ENCODE measurements at regions not wholly inside any gene's neighbourhood (a gene's known extent, or its start where the extent isn't known, plus 50 kb on each side); places are given as distances from the start of the nearest gene placed in this dataset.
A peak's percentile ranks its signal among the peaks of the same experiment; 100 is the strongest.
"Not testable (repeated sequence)": the region's sequence is repeated elsewhere in the genome, so short reads cannot be mapped to it uniquely, and the experiment has no call there.

DNA sequence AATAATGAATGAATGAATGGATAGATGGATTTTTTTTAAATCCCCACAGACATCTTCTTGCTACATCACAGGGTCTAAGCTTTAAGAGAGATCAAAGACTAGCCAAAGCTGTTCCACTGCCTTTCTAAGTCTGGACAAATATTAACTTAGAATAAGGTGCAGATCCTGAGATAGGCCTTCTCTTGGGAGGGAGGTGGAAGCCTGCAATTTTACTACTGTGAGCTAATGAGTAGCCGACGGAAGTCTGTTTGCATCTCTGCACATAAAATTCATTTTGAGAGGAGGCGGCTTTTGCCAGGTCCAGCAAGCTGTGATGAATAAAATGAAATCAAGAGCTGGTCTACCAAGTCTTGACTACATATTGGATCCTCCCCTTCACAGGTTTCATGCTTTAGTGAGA lies 484.9 kb downstream of the TMEM38B start:
- Histone ChIP-seq H3K36me3 (no peaks in the 10 kb centered on the region), H3K27me3 (no peaks in the 10 kb centered on the region), H3K9me3 (no peaks in the 10 kb centered on the region), H3K27ac (no peak overlapping the region), H3K4me1 (peaks cover 0 to 7% (median 1%) of the 10 kb centered on the region in 4 donors), H3K4me3 (no peak overlapping the region)
- TF ChIP-seq, protein P1, sequence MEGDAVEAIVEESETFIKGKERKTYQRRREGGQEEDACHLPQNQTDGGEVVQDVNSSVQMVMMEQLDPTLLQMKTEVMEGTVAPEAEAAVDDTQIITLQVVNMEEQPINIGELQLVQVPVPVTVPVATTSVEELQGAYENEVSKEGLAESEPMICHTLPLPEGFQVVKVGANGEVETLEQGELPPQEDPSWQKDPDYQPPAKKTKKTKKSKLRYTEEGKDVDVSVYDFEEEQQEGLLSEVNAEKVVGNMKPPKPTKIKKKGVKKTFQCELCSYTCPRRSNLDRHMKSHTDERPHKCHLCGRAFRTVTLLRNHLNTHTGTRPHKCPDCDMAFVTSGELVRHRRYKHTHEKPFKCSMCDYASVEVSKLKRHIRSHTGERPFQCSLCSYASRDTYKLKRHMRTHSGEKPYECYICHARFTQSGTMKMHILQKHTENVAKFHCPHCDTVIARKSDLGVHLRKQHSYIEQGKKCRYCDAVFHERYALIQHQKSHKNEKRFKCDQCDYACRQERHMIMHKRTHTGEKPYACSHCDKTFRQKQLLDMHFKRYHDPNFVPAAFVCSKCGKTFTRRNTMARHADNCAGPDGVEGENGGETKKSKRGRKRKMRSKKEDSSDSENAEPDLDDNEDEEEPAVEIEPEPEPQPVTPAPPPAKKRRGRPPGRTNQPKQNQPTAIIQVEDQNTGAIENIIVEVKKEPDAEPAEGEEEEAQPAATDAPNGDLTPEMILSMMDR (IDR thresholded peaks at IDR 0.05): no peak
- TF ChIP-seq POLR2AphosphoS5 (IDR thresholded peaks at IDR 0.05) (no peak), POLR2A (IDR thresholded peaks at IDR 0.05) (no peak), EP300 (IDR thresholded peaks at IDR 0.05; ENCODE audit: low read depth) (no peak)
- intact Hi-C loops (cut with DNase I; ENCODE audit: low total_unique reads) (no loop called here), in situ Hi-C loops (cut with MboI; ENCODE audit: low pct_ligation_motif_present in 1 of 4, low pct_unique_long_range_greater_than_20kb in 1 of 4, low sequenced_read_pairs in 3 of 4) (no loop called here)
- WGBS, 2 donors (ENCODE audit: low coverage in 1 of 2): 62% methylated on average over 3 of the region's 3 CpGs; no CpG with 5 or more reads in 1 of the 2 donors
- peak; percentile 24 for DNase-seq

DNA sequence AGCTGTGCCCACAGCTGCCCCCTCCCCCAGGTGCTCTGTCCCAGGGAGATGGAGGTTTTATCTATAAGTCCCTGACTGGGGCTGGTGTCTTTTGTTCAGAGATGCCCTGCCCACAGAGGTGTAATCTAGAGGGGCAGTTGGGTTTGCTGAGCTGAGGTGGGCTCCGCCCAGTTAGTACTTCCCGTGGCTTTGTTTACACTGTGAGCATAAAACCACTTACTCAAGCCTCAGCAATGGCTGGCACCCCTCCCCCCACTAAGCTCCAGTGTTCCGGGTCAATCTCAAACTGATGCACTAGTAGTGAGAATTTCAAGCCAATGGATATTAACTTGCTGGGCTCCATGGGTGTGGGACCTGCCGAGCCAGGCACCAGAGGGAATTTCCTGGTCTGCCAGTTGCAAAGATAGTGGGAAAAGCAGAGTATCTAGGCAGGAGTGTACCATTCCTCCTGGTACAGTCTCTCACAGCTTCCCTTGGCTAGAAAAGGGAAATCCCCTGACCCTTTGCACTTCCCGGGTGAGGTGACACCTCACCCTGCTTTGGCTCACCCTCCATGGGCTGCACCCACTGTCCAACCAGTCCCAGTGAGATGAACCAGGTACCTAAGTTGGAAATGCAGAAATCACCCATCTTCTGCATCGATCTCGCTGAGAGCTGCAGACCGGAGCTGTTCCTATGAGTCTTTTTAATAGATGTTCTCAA lies 509.6 kb downstream of the TMEM38B start:
- H3K4me1 ChIP-seq; H3K27me3 ChIP-seq; H3K9me3 ChIP-seq; H3K27ac ChIP-seq; H3K4me3 ChIP-seq; H3K36me3 ChIP-seq; intact Hi-C loops (cut with DNase I; ENCODE audit: low total_unique reads); in situ Hi-C loops (cut with MboI; ENCODE audit: low pct_ligation_motif_present in 1 of 4, low pct_unique_long_range_greater_than_20kb in 1 of 4, low sequenced_read_pairs in 3 of 4): not testable (repeated sequence)
- peak; percentile 53 for DNase-seq
- 69 to 85% methylated on average over 4 to 8 of the region's 8 CpGs for WGBS, 2 donors (ENCODE audit: low coverage in 1 of 2)

DNA sequence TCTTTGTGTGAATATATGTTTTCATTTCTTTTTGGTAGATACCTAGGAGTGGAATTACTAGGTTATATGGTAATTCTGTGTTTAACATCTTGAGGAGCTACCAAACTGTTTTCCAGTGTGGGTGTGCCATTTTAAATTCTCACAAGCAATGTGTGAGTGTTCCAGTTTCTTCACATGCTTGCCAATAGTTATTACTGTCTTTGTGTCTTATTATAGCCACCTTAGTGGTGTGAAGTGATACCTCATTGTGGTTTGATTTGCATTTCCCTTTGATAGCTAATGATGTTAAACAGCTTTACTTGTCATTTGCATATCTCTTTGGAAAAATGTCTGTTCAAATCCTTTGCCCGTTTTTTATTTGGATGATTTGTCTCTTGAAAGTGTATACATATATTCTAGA lies 513.0 kb downstream of the TMEM38B start:
- no peak overlapping the region for H3K4me3 ChIP-seq
- H3K4me1 ChIP-seq: no peaks in the 10 kb centered on the region
- intact Hi-C loops (cut with DNase I; ENCODE audit: low total_unique reads): no loop called here
- no peak for DNase-seq
- no peak overlapping the region for H3K27ac ChIP-seq
- peaks cover 0 to 5% of the 10 kb centered on the region in 2 donors for H3K9me3 ChIP-seq
- H3K27me3 ChIP-seq: no peaks in the 10 kb centered on the region
- H3K36me3 ChIP-seq: no peaks in the 10 kb centered on the region
- in situ Hi-C loops (cut with MboI; ENCODE audit: low pct_ligation_motif_present in 1 of 4, low pct_unique_long_range_greater_than_20kb in 1 of 4, low sequenced_read_pairs in 3 of 4): no loop called here
- WGBS, 2 donors (ENCODE audit: low coverage in 1 of 2): 65 to 70% methylated on average over 1 of the region's 1 CpG
- TF ChIP-seq POLR2AphosphoS5 (IDR thresholded peaks at IDR 0.05) (no peak), EP300 (IDR thresholded peaks at IDR 0.05; ENCODE audit: low read depth) (no peak), POLR2A (IDR thresholded peaks at IDR 0.05) (no peak)
- TF ChIP-seq, protein P1 (IDR thresholded peaks at IDR 0.05): no peak

DNA sequence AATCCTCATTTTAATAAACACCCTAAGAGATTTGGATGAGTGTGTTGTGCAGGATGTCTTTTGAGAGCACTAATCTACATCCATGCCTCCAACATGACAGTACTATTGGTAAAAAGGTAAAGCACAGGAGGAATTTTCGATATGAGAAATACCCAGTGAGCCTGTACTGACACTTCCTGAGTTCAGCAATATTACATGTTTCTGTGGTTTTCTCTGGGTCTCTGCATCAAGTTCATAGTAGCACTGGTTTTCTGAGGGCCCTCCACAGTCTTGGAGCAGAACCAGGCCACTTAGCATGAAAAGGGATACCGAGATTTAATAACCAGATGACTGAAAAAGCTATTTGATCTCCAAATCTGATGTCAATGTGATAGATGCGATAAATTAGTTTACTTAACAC lies 524.1 kb downstream of the TMEM38B start:
- WGBS, 2 donors (ENCODE audit: low coverage in 1 of 2): 75 to 100% methylated on average over 2 to 3 of the region's 3 CpGs
- intact Hi-C loops (cut with DNase I; ENCODE audit: low total_unique reads): no loop called here
- Histone ChIP-seq H3K27me3 (no peaks in the 10 kb centered on the region), H3K4me1 (peaks cover 0 to 5% (median 2%) of the 10 kb centered on the region in 4 donors), H3K9me3 (no peaks in the 10 kb centered on the region), H3K36me3 (no peaks in the 10 kb centered on the region), H3K27ac (no peak overlapping the region), H3K4me3 (no peak overlapping the region)
- in situ Hi-C loops (cut with MboI; ENCODE audit: low pct_ligation_motif_present in 1 of 4, low pct_unique_long_range_greater_than_20kb in 1 of 4, low sequenced_read_pairs in 3 of 4): no loop called here
- DNase-seq: no peak
- TF ChIP-seq POLR2AphosphoS5 (IDR thresholded peaks at IDR 0.05) (no peak), EP300 (IDR thresholded peaks at IDR 0.05; ENCODE audit: low read depth) (no peak), POLR2A (IDR thresholded peaks at IDR 0.05) (no peak)
- TF ChIP-seq, protein P1 (IDR thresholded peaks at IDR 0.05): no peak

DNA sequence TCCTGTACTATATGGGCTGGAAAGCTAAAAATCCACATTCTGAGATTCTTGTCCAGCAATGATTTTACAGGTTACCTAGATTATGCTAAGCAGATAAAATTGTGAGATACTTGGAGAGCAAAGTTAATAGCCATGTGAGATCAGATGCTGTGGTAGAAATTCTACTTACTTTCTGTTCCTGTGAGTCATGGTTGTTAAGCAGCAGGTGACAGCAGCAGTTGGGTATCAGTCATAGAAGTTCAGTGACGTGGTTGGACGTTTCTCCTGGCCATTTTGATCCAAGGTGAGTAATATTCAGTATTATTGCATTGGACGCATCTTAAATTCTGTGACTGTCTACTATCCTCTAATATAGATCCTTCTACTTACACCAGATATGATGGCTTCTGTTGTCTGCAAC lies 524.5 kb downstream of the TMEM38B start:
- WGBS, 2 donors (ENCODE audit: low coverage in 1 of 2): 63 to 72% methylated on average over 3 of the region's 3 CpGs
- in situ Hi-C loops (cut with MboI; ENCODE audit: low pct_ligation_motif_present in 1 of 4, low pct_unique_long_range_greater_than_20kb in 1 of 4, low sequenced_read_pairs in 3 of 4): no loop called here
- H3K27ac ChIP-seq: no peak overlapping the region
- peaks cover 0 to 5% (median 2%) of the 10 kb centered on the region in 4 donors for H3K4me1 ChIP-seq
- no peaks in the 10 kb centered on the region for H3K36me3 ChIP-seq
- H3K9me3 ChIP-seq: no peaks in the 10 kb centered on the region
- intact Hi-C loops (cut with DNase I; ENCODE audit: low total_unique reads): no loop called here
- no peak for DNase-seq
- H3K4me3 ChIP-seq: no peak overlapping the region
- no peaks in the 10 kb centered on the region for H3K27me3 ChIP-seq
- TF ChIP-seq POLR2A (IDR thresholded peaks at IDR 0.05) (no peak), POLR2AphosphoS5 (IDR thresholded peaks at IDR 0.05) (no peak), EP300 (IDR thresholded peaks at IDR 0.05; ENCODE audit: low read depth) (no peak)
- TF ChIP-seq, protein P1 (IDR thresholded peaks at IDR 0.05): no peak
